ENCODE measurements at regions not wholly inside any gene's neighbourhood (a gene's known extent, or its start where the extent isn't known, plus 50 kb on each side); places are given as distances from the start of the nearest gene placed in this dataset.

- TF ChIP-seq POLR2A (IDR thresholded peaks at IDR 0.05), result no peak
- TF ChIP-seq CTCF (IDR thresholded peaks at IDR 0.05), result no peak
Observed at GRCh38 chr20:17887331-17888030, 81.1 kb downstream of the SNX5 start.

Measured in uterus (tissue), 2 donors.